Lung microvascular endothelial cell (primary cell): ENCODE measurements at regions not wholly inside any gene's neighbourhood (a gene's known extent, or its start where the extent isn't known, plus 50 kb on each side); places are given as distances from the start of the nearest gene placed in this dataset.

Experiments used
- DNase-seq, 2 donors: peaks; one replicate each; pipeline versions ENCODE4 v3.0.0 to v3.0.0-alpha.2; 2010; ENCODE audit warnings: low read depth in 2 of 2

DNA sequence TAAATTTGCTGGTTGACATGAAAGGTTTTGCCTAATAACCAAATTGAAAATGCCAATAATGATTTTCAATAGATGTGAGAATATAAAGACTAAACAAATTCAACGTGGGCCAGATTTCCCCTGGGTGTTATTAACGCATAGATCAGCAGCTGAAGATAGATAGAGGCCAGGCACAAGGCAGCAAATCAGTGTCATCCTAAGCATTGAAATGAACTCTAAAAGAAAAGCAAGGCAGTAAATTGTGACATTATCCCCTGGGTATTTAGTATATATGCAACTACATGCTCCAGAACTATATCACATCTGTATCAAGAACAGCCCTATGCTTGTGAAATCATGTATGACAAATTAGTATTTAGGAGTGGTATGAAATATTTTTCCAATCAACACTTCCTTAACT, 167.1 kb upstream of the EPHA3 start:
- no peak for DNase-seq

GRCh38 chr3:88947013-88947412, 160.4 kb upstream of the EPHA3 start:
- no peak for DNase-seq

- DNase-seq = no peak
Observed at GRCh38 chr3:88954853-88955252, 152.6 kb upstream of the EPHA3 start.

DNA sequence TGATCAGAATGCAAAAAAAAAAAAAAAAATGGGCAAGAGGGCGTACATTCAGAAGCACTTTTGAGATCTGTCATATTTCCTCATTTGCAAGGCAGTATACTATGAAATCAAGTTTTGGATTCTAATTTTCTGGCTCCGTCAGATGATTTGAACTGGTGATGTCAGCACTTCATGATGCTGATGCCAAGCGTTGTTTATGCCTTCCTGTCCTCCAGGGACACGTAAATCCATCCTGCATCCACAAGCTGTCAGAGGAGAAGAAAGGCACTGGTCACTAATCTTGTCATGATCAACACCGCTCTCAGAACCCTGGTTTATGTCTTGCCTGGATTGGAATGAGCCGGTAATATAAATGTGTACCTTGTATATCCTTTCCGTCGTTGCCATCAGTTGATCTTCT, 152.1 kb upstream of the EPHA3 start:
- no peak for DNase-seq

GRCh38 chr3:88957711-88958439, 149.5 kb upstream of the EPHA3 start:
- no peak for DNase-seq

GRCh38 chr3:88960019-88960418, 147.4 kb upstream of the EPHA3 start:
- DNase-seq = no peak

DNA sequence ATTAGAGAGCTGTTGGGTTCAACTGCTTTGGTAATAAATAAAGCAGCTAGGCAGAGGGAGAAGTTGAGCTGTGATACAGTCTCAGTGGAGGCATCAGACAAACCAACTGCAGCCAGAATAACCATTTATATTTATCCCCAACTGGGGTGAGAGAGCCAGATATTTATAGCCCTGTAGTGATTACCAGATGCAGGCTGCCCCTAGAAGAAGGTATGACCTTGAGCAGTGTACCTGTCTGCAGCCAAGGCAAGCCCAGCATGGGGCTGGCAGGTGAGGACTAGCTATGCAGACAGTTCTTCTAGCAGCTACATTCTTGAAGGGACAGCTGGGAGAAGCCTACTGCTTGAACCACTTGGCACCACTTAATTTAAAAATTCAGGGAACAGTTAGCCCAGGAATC, 144.4 kb upstream of the EPHA3 start:
- DNase-seq = no peak

DNA sequence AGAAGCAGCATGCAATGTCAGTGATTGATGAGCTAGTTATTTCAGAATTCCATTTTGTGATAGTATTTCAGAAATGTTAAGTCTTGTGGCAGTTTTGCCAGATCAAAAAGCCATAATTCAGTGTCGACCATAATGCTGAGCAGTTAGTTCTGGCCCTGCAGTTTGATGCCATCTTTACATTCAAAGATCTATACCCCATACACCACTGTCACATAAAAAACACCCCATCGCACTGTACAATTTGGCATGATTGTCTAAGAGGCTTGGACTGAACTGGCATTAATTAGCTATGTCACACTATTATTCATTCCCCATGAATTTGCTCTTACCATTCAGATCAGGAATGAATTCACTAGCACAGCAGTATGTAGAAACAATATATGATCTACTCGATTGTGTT, 127.7 kb upstream of the EPHA3 start:
- DNase-seq = no peak

DNA sequence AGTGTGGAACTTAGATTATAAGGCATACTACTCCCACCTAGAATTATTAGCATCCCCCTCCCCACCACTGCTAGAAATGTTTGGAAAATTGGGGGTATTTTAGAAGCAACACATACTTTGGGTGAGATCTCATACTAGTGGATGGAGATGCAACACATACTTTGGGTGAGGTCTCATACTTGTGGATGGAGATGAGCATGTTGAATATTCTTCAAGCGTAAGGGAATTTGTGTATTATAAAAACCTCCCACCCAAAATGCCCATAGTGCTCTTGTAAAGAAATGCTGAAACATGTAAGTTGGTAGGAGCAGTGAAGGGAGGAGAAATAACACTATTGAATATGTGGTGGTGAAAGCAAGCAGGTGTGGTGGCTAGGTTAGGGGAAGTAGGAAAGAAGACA, 124.0 kb upstream of the EPHA3 start:
- no peak for DNase-seq

DNA sequence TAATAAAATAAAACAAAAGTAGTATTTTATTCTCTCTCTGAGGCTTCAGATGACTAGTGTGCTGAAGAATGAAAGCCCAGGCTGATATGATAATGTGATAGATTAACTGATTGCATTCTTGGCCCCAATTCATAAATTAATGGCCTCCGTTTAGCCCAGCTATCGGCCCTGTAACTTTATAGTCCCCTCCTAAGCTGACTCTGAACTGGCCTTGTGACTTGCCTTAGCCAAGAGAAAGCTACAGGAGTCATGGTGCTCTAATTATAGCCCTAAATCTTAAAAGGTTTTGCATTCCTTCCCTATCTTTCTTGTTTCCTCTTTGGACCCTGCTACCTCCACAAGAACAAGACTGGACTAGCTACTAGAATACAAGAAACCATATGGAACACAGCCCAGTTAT, 123.2 kb upstream of the EPHA3 start:
- no peak for DNase-seq

DNA sequence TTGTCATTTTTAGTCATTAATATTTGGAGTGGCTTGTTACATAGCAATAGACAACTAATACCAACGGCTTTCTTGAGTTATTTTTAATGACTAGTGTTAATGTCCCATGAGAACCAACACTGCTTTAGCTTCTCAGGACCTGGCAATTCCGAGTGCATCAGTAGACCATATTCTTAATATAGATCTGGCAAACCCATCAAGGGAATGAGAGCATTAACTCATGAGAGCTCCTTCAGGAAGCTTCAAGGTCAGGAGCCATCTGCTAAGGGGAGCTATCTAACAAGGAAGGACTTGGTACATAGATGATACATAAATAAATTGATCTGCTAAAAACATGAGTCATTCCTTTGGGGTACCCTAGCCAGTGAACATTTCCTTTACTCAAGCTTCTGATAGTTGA, 122.6 kb upstream of the EPHA3 start:
- DNase-seq = no peak

DNA sequence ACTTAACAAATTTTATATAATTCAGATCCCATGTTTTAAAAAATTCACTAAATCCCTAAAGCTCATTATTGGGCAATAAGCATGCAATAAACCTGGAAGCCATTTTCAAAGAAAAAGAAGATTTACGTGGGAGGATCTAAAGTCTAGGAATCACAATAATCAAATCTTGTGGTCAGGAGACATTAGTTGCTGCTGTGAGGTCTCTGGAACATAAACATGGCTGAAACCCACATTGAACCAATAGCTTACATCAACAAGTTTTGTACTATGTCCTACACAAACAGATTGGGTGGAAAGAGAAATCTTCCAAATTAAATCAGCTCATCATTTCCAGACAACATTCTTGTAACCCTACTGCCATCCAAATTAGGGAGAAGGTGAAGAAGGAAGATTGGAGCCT, 121.9 kb upstream of the EPHA3 start:
- no peak for DNase-seq

DNA sequence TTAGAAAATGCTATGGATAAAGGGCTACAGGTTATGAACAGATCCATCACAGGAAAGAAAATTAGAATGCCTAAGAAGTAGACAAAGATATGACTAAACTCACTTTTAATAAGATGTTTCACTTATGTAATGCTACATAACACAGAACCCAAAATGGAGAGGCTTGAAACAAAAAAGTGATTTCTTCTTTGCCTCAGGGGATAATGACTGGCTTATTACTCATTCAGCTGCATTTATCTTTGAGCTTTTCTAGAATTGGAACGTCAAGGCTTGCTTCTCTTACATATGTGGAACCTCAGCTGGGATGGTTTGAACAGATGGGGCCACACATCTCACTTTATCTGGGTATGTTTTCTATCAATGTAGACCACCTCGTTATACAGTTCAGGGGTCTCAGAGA, 120.6 kb upstream of the EPHA3 start:
- no peak for DNase-seq

DNA sequence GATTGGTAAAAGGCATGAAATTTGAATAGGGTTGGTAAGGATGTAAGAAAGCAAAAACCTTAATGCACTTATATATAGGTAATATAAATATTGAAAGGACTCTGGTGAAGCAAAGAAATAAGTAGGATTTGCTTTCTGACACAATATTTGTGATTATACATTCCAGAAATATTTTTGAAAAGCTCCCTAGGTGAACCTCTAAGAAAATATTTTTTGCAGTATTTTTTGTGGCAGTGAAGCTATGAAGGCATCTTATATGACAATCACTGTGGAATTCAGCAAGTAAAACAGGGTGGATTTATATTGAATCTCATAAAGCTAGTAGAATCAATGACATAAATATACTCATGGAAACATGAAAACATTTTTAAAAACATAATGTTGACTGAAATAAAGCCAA, 119.6 kb upstream of the EPHA3 start:
- DNase-seq = no peak

DNA sequence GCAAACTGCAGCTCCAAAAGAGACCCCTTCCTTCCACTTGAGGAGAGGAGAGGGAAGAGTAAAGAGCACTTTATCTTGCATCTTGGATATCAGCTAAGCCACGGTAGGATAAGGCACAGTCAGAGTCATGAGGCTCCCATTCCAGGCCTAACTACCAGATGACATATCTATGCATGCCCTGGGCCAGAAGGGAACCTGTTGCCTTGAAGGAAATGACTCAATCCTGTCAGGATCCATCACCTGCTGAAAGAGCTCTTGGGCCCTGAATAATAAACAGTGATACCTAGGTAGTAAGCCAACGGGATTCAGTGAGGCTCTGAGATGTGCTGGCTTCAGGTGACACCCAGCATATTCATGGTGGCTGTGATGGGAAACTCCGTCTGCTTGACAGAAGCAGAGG, 118.5 kb upstream of the EPHA3 start:
- no peak for DNase-seq

GRCh38 chr3:88991496-88991895, 115.9 kb upstream of the EPHA3 start:
- DNase-seq = no peak

- DNase-seq = no peak
Observed at GRCh38 chr3:88996691-88997090, 110.7 kb upstream of the EPHA3 start.

DNA sequence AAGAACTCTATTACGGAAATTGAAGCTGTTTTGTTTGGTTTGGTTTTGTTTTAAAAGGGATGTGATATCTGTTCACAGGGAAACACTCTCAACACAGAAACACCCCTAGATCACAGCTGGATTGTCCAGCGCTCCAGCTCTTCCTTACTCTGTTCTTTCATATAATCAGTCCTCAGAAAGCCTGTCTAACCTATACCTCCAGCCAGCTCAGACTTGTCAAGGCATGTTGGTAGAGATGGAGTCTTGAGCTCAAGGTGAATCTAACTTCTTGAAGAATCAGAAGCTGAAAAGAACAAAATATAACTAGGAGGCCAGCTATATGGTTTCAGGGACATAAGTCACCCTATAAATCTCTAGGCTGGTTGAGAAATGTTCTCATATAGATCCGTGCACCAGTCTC, 110.2 kb upstream of the EPHA3 start:
- no peak for DNase-seq

DNA sequence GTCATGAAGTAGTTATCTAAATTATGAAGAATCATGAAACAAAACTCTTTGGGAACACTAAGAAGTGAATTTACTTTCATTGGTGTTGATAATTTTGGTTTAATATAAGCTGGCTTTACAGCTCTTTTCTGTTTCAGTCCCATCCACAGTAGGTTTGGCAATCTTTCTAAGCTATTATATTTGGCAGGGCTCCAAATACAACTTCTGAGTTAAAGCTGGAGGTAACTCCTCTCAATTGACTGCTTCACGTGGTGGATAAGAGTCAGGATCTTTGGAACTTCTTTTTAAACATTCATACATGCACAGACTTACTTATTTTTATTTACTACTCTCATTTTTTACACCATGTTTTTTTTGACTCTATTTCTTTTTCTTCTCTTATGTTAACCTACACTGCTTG, 106.5 kb upstream of the EPHA3 start:
- no peak for DNase-seq

DNA sequence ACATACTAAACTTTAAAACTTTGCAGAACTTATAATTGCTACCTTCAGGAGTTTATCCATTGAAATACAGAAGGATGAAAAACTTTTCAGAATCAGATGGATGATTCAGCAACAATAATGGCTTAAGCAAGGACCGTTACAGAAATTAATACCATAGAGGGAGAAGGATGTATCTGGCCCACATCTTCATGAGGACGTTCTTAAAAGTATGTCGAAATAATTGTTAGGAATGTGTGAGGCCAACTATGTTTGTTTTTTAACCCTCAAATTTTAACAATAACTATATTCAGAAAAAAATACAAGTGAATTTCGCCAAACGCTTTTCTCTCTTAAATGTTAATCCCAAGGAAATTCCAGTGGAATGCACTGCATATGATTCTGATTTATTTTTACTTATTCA, 105.2 kb upstream of the EPHA3 start:
- DNase-seq = no peak

DNA sequence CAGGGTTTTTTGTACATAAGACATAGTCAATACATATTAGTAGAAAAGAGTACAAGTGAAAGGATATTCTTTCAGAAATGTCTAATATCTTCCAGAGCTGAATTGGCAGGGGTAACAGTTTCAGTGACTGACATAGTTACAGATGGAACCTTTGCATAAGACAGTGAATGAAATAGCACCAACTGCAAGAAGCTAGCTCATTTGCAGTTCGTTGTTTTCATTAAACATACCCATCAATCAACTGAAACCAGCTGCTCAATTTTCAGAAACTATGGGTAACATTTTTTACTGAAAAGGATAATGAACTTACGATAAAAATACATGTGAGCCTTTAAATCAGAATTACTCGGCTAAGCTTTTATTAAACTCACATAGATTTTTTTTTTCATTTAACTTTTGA, 93.9 kb upstream of the EPHA3 start:
- DNase-seq = no peak

- DNase-seq = no peak
Observed at GRCh38 chr3:89017531-89017930, 89.9 kb upstream of the EPHA3 start.

- DNase-seq = no peak
Observed at GRCh38 chr3:89025185-89025584, 82.2 kb upstream of the EPHA3 start.

DNA sequence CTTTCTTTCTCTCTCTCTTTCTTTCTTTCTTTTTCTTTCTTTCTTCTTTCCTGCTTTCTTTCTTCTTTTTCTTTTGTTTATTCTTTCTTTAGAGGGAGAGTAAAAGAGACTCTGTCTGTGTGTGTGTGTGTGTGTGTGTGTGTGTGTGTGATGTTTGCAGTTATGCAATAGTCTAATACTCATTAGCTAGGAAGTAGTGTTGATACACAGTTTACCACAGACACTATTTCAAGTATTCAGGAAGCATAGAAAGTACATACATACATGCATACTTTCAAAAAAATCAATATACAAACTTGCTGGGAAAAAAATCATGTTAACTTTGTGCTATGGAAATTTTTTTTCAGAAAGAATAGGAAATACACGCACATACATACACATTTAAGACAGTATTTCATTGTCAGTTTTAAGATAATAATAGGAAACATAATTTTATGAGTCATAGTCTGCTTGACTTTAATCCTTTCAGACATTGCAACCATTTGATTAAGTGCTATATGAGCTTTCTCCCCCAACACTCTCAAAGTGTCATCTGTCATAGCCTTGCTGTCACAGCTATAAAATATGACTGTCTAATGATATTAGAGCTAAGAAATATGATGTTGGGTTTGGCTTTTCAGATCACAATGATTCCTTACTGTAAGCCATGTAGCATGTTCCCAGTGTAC, 74.9 kb upstream of the EPHA3 start:
- no peak for DNase-seq
